HEK293 (cell line): ENCODE measurements at regions not wholly inside any gene's neighbourhood (a gene's known extent, or its start where the extent isn't known, plus 50 kb on each side); places are given as distances from the start of the nearest gene placed in this dataset.

Experiments
- CTCF ChIA-PET: fragments of 350-600 bp; formaldehyde crosslinking; extraction: SDS; loops from one replicate; lab custom pipeline; 2021; ENCODE audit warnings: antibody characterized with exemption; lab: Yijun Ruan, JAX
- POLR2A ChIA-PET: fragments of 300-600 bp; formaldehyde crosslinking; extraction: SDS; loops from one replicate; lab custom pipeline; 2020; ENCODE audit warnings: antibody characterized with exemption, inconsistent platforms; lab: Yijun Ruan, JAX
- H3K27ac ChIP-seq: fragments of 200-500 bp; sonication (Bioruptor generic); 2 replicates; pipeline ENCODE4 v1.5.1; 2014; ENCODE audit warnings: low read depth, low read length, control low read depth, inconsistent platforms; ENCODE audit errors: extremely low read depth
- H3K36me3 ChIP-seq, 2 experiments: fragments of 200-500 bp in 1 of 2; sonication (Bioruptor generic) in 1 of 2; 1 replicate in 1 of 2; 2 replicates in 1 of 2; pipeline ENCODE4 v1.5.1; 2014 to 2017; ENCODE audit warnings: inconsistent platforms in 2 of 2, low read length in 2 of 2; ENCODE audit not compliant: control insufficient read depth in 2 of 2, insufficient read depth in 1 of 2
- H3K4me1 ChIP-seq: fragments of 200-500 bp; sonication (Bioruptor generic); 2 replicates; pipeline ENCODE4 v1.5.1; 2014; ENCODE audit warnings: mild to moderate bottlenecking, low read length, inconsistent platforms; ENCODE audit not compliant: control insufficient read depth, insufficient read depth
- H3K4me3 ChIP-seq: 2 replicates; pipeline ENCODE4 v1.5.1; 2011; ENCODE audit warnings: low read depth, mild to moderate bottlenecking, control low read depth, low read length, moderate library complexity
- H3K9me3 ChIP-seq: fragments of 200-500 bp; sonication (Bioruptor generic); 2 replicates; pipeline ENCODE4 v1.5.1; 2014; ENCODE audit warnings: low read depth, low read length, inconsistent platforms; ENCODE audit not compliant: control insufficient read depth, insufficient read depth
- ATF2 ChIP-seq: fragments of 450-650 bp; formaldehyde crosslinking; IDR thresholded peaks from 2 replicates; pipeline ENCODE4 v1.5.1; 2016; ENCODE audit warnings: missing biosample characterization, missing genetic modification characterization, low read depth
- EGR2 ChIP-seq: fragments of 450-650 bp; formaldehyde crosslinking; IDR thresholded peaks from 2 replicates; pipeline ENCODE4 v1.5.1; 2016; ENCODE audit warnings: low read depth, missing biosample characterization, missing genetic modification characterization
- GLIS1 ChIP-seq: fragments of 450-650 bp; formaldehyde crosslinking; IDR thresholded peaks from 2 replicates; pipeline ENCODE4 v1.5.1; 2016; ENCODE audit warnings: missing biosample characterization, missing genetic modification characterization
- MZF1 ChIP-seq: fragments of 450-650 bp; formaldehyde crosslinking; IDR thresholded peaks from 2 replicates; pipeline ENCODE4 v1.5.1; 2017; ENCODE audit warnings: missing biosample characterization, missing genetic modification characterization, borderline replicate concordance
- OVOL3 ChIP-seq: fragments of 450-650 bp; formaldehyde crosslinking; IDR thresholded peaks from 2 replicates; pipeline ENCODE4 v1.5.1; 2016; ENCODE audit warnings: missing biosample characterization, missing genetic modification characterization
- PRDM1 ChIP-seq: fragments of 450-650 bp; formaldehyde crosslinking; IDR thresholded peaks from 2 replicates; pipeline ENCODE4; 2016; ENCODE audit warnings: missing biosample characterization, missing genetic modification characterization
- PRDM4 ChIP-seq: fragments of 450-650 bp; formaldehyde crosslinking; IDR thresholded peaks from 2 replicates; pipeline ENCODE4 v1.5.1; 2017; ENCODE audit warnings: missing biosample characterization, missing genetic modification characterization
- REPIN1 ChIP-seq: fragments of 450-650 bp; formaldehyde crosslinking; IDR thresholded peaks from 2 replicates; pipeline ENCODE4 v1.5.1; 2017; ENCODE audit warnings: missing biosample characterization, missing genetic modification characterization, low read depth
- SALL2 ChIP-seq: fragments of 450-650 bp; formaldehyde crosslinking; IDR thresholded peaks from 2 replicates; pipeline ENCODE4 v1.5.0; 2017; ENCODE audit warnings: missing biosample characterization, mild to moderate bottlenecking, missing genetic modification characterization, borderline replicate concordance
- ZNF114 ChIP-seq: fragments of 450-650 bp; formaldehyde crosslinking; IDR thresholded peaks from 2 replicates; pipeline ENCODE4 v1.5.0; 2017; ENCODE audit warnings: missing biosample characterization, missing genetic modification characterization
- ZNF2 ChIP-seq: fragments of 450-650 bp; formaldehyde crosslinking; IDR thresholded peaks from 2 replicates; pipeline ENCODE4 v1.5.1; 2016; ENCODE audit warnings: missing biosample characterization, missing genetic modification characterization
- ZNF223 ChIP-seq: fragments of 450-650 bp; formaldehyde crosslinking; IDR thresholded peaks from 2 replicates; pipeline ENCODE4 v1.5.1; 2016; ENCODE audit warnings: missing biosample characterization, missing genetic modification characterization
- ZNF274 ChIP-seq, 2 experiments: fragments of 200-500 bp in 1 of 2; fragments of 450-650 bp in 1 of 2; sonication (Bioruptor generic) in 1 of 2; formaldehyde crosslinking in 1 of 2; IDR thresholded peaks; 2 replicates each; pipeline versions ENCODE4 v1.5.1 to v1.6.1; 2014 to 2016; ENCODE audit warnings: borderline replicate concordance in 1 of 2, inconsistent platforms in 1 of 2, low read length in 1 of 2, missing biosample characterization in 1 of 2, missing genetic modification characterization in 1 of 2
- ZNF292 ChIP-seq: fragments of 450-650 bp; formaldehyde crosslinking; IDR thresholded peaks from 2 replicates; pipeline ENCODE4 v1.5.1; 2016; ENCODE audit warnings: low read depth, missing biosample characterization, missing genetic modification characterization, borderline replicate concordance
- ZNF341 ChIP-seq: fragments of 450-650 bp; formaldehyde crosslinking; IDR thresholded peaks from 2 replicates; pipeline ENCODE4; 2016; ENCODE audit warnings: low read depth, missing biosample characterization, missing genetic modification characterization
- ZNF398 ChIP-seq: fragments of 450-650 bp; formaldehyde crosslinking; IDR thresholded peaks from 2 replicates; pipeline ENCODE4 v1.5.1; 2017; ENCODE audit warnings: missing biosample characterization, missing genetic modification characterization
- ZNF510 ChIP-seq: fragments of 450-650 bp; formaldehyde crosslinking; IDR thresholded peaks from 2 replicates; pipeline ENCODE4 v1.5.1; 2018; ENCODE audit warnings: mild to moderate bottlenecking, missing genetic modification characterization, missing biosample characterization; ENCODE audit not compliant: insufficient replicate concordance
- ZNF580 ChIP-seq: fragments of 450-650 bp; formaldehyde crosslinking; IDR thresholded peaks from 2 replicates; pipeline ENCODE4 v1.5.1; 2016; ENCODE audit warnings: missing biosample characterization, missing genetic modification characterization
- ZNF629 ChIP-seq: fragments of 450-650 bp; formaldehyde crosslinking; IDR thresholded peaks from 2 replicates; pipeline ENCODE4 v1.5.1; 2017; ENCODE audit warnings: missing biosample characterization, missing genetic modification characterization
- ZNF645 ChIP-seq: fragments of 450-650 bp; formaldehyde crosslinking; IDR thresholded peaks from 2 replicates; pipeline ENCODE4; 2016; ENCODE audit warnings: missing biosample characterization, missing genetic modification characterization
- ZNF701 ChIP-seq: fragments of 450-650 bp; formaldehyde crosslinking; IDR thresholded peaks from 2 replicates; pipeline ENCODE4 v1.5.1; 2016; ENCODE audit warnings: missing biosample characterization, missing genetic modification characterization
- ZNF837 ChIP-seq: fragments of 450-650 bp; formaldehyde crosslinking; IDR thresholded peaks from 2 replicates; pipeline ENCODE4 v1.5.1; 2016; ENCODE audit warnings: missing biosample characterization, missing genetic modification characterization
- ZNF843 ChIP-seq: fragments of 450-650 bp; formaldehyde crosslinking; IDR thresholded peaks from 2 replicates; pipeline ENCODE4 v1.5.1; 2016; ENCODE audit warnings: missing biosample characterization, missing genetic modification characterization
- ZSCAN18 ChIP-seq: fragments of 450-650 bp; formaldehyde crosslinking; IDR thresholded peaks from 2 replicates; pipeline ENCODE4 v1.5.1; 2016; ENCODE audit warnings: missing biosample characterization, missing genetic modification characterization

GRCh38 chr6:19552076-19552475 is 285.1 kb upstream of the ID4 start:
- H3K36me3 ChIP-seq, result no peaks in the 10 kb centered on the region
- POLR2A ChIA-PET, result no interaction called here
- H3K27ac ChIP-seq, result no peak overlapping the region
- CTCF ChIA-PET, result interaction anchor here (0.5 kb wide), 1 partner anchor 1071 kb away, joined by 4 read pairs; no protein-coding TSS in a partner anchor
- no peaks in the 10 kb centered on the region for H3K4me1 ChIP-seq
- H3K4me3 ChIP-seq, result no peak overlapping the region
- TF ChIP-seq ZNF223 (no peak), ZNF2 (tag by site-specific recombination) (no peak), SALL2 (tag by site-specific recombination) (no peak), REPIN1 (tag by site-specific recombination) (no peak), ZNF510 (no peak), ZNF837 (tag by site-specific recombination) (no peak), ZNF114 (tag by site-specific recombination) (no peak), ZNF292 (no peak), ZNF341 (tag by site-specific recombination) (no peak), ZNF398 (no peak), PRDM1 (tag by site-specific recombination) (no peak), OVOL3 (tag by site-specific recombination) (no peak)
- H3K9me3 ChIP-seq, result no peaks in the 10 kb centered on the region

- POLR2A ChIA-PET, result no interaction called here
- no peak overlapping the region for H3K27ac ChIP-seq
- no peak for TF ChIP-seq ZNF645
- TF ChIP-seq ZNF580 (tag by site-specific recombination), result no peak
- TF ChIP-seq ZNF629 (tag by site-specific recombination), result no peak
- TF ChIP-seq EGR2 (tag by site-specific recombination), result no peak
- no peak for TF ChIP-seq GLIS1
- no peak for TF ChIP-seq ZSCAN18
- TF ChIP-seq ZNF701 (tag by site-specific recombination), result no peak
- TF ChIP-seq ZNF274 (IDR thresholded peaks at IDR 0.05; ENCODE audit: low read length), result no peak
- TF ChIP-seq ZNF274 (tag by site-specific recombination; IDR thresholded peaks at IDR 0.05; ENCODE audit: borderline replicate concordance), result no peak
- no peak for TF ChIP-seq ZNF843 (tag by site-specific recombination)
- TF ChIP-seq ATF2 (tag by site-specific recombination), result no peak
- no peak for TF ChIP-seq MZF1 (tag by site-specific recombination)
- no peak for TF ChIP-seq PRDM4 (tag by site-specific recombination)
- TF ChIP-seq, all 188 proteins: peak for 0
- H3K4me1 ChIP-seq, result no peaks in the 10 kb centered on the region
- CTCF ChIA-PET, result no interaction called here
- H3K36me3 ChIP-seq, result no peaks in the 10 kb centered on the region
- no peak overlapping the region for H3K4me3 ChIP-seq
- no peaks in the 10 kb centered on the region for H3K9me3 ChIP-seq
Measured at GRCh38 chr6:19552588-19552987, 284.6 kb upstream of the ID4 start.
